Upper lobe of left lung (tissue), 4 donors: ENCODE measurements at regions not wholly inside any gene's neighbourhood (a gene's known extent, or its start where the extent isn't known, plus 50 kb on each side); places are given as distances from the start of the nearest gene placed in this dataset.

ENCODE experiments used
- POLR2A ChIP-seq, 4 donors: fragments of 450-650 bp; IDR thresholded peaks; one replicate each; pipeline ENCODE4 v1.5.1; 2016 to 2017; ENCODE audit warnings: antibody characterized with exemption in 4 of 4, mild to moderate bottlenecking in 2 of 4
- POLR2AphosphoS5 ChIP-seq, 2 donors: sonication (generic); formaldehyde crosslinking; IDR thresholded peaks; one replicate each; pipeline ENCODE4 v1.5.1; 2017; ENCODE audit warnings: antibody characterized with exemption in 2 of 2
- TF ChIP-seq, protein P1 (sequence below), 6 experiments: fragments of 450-650 bp in 4 of 6; fragments of 200-600 bp in 2 of 6; sonication (generic) in 2 of 6; IDR thresholded peaks; one replicate each; pipeline ENCODE4 v1.5.1; 2016 to 2019; ENCODE audit warnings: antibody characterized with exemption in 6 of 6

DNA sequence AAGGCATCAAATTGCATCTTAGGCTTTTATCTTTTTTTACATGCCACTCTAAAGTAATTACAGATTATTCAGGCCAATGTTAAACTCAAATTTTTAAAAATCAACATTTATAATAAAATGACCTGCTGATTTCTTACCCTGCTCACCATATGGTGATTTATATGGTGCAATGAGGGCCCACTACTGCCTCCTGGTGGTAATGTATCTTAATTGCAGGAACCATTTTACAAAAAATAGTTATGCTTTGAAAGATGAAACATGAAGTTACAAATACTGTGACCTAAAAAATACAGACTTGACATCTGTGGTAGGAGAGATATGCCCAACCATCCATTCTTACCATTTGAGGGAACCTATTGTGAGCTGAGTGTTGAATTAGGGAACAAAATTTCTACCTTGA, 292.6 kb upstream of the TAS2R1 start:
- no peak for TF ChIP-seq POLR2AphosphoS5 (IDR thresholded peaks at IDR 0.05)
- TF ChIP-seq, protein P1, sequence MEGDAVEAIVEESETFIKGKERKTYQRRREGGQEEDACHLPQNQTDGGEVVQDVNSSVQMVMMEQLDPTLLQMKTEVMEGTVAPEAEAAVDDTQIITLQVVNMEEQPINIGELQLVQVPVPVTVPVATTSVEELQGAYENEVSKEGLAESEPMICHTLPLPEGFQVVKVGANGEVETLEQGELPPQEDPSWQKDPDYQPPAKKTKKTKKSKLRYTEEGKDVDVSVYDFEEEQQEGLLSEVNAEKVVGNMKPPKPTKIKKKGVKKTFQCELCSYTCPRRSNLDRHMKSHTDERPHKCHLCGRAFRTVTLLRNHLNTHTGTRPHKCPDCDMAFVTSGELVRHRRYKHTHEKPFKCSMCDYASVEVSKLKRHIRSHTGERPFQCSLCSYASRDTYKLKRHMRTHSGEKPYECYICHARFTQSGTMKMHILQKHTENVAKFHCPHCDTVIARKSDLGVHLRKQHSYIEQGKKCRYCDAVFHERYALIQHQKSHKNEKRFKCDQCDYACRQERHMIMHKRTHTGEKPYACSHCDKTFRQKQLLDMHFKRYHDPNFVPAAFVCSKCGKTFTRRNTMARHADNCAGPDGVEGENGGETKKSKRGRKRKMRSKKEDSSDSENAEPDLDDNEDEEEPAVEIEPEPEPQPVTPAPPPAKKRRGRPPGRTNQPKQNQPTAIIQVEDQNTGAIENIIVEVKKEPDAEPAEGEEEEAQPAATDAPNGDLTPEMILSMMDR (IDR thresholded peaks at IDR 0.05), result no peak
- no peak for TF ChIP-seq POLR2A (IDR thresholded peaks at IDR 0.05)
